ENCODE measurements at regions not wholly inside any gene's neighbourhood (a gene's known extent, or its start where the extent isn't known, plus 50 kb on each side); places are given as distances from the start of the nearest gene placed in this dataset.

DNA sequence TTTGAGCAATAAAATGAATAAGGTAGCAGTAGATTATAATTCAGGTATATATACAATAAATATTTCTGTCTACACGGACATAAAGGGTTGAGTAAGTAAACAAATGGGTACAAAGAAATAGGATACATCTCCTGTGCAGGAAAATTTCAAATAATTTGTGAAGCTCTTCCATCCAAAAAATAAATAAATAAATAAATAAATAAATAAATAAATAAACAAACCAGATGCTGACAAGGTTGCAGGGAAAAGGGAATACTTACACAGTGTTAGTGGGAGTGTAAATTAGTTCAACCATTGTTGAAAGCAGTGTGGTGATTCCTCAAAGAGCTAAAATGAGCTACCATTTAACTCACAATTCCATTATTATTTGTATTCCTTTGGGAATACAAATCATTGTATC is 227.3 kb upstream of the CDH18 start:
- no peak for TF ChIP-seq SP1 (IDR thresholded peaks at IDR 0.05)
- no peak for TF ChIP-seq CTBP1 (IDR thresholded peaks at IDR 0.05; ENCODE audit: borderline replicate concordance)
- no peak for TF ChIP-seq FOXA1 (IDR thresholded peaks at IDR 0.05)
- TF ChIP-seq, protein P1, sequence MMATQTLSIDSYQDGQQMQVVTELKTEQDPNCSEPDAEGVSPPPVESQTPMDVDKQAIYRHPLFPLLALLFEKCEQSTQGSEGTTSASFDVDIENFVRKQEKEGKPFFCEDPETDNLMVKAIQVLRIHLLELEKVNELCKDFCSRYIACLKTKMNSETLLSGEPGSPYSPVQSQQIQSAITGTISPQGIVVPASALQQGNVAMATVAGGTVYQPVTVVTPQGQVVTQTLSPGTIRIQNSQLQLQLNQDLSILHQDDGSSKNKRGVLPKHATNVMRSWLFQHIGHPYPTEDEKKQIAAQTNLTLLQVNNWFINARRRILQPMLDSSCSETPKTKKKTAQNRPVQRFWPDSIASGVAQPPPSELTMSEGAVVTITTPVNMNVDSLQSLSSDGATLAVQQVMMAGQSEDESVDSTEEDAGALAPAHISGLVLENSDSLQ (IDR thresholded peaks at IDR 0.05), result no peak
- no peak for TF ChIP-seq ARNT (IDR thresholded peaks at IDR 0.05)
- no peak for TF ChIP-seq SUZ12 (IDR thresholded peaks at IDR 0.05)
- no peak for TF ChIP-seq TARDBP (IDR thresholded peaks at IDR 0.05)
- no peak for TF ChIP-seq NFRKB (IDR thresholded peaks at IDR 0.05)
- no peak for TF ChIP-seq FOXK2 (IDR thresholded peaks at IDR 0.05)
